A549 (cell line): ENCODE measurements at regions not wholly inside any gene's neighbourhood (a gene's known extent, or its start where the extent isn't known, plus 50 kb on each side); places are given as distances from the start of the nearest gene placed in this dataset.

ENCODE experiments used
- ATAC-seq, 2 experiments: fragments of 200-7000 bp in 1 of 2; fragments of >200 bp in 1 of 2; cut with Nextera tagmentation in 1 of 2; cut with Tn5 transposase in 1 of 2; 3 replicates each; pipeline versions ENCODE4 v1.8.0 to v1.9.1; 2018 to 2020; ENCODE audit warnings: mild to moderate bottlenecking in 1 of 2, moderate library complexity in 1 of 2
- CTCF ChIA-PET: fragments of 300-600 bp; sonication (Branson Sonifier 250); formaldehyde crosslinking; extraction: SDS; loops from one replicate; lab custom pipeline; 2021; ENCODE audit warnings: antibody characterized with exemption, inconsistent platforms; lab: Yijun Ruan, JAX
- POLR2A ChIA-PET: fragments of 350-600 bp; formaldehyde crosslinking; extraction: SDS; loops from one replicate; lab custom pipeline; 2021; ENCODE audit warnings: antibody characterized with exemption, inconsistent platforms; lab: Yijun Ruan, JAX
- DNase-seq, 2 experiments: peaks; one replicate each; pipeline versions ENCODE4 v3.0.0 to v3.0.0-alpha.2; 2011 to 2016; ENCODE audit warnings: low read depth in 1 of 2, low spot score in 1 of 2
- FAIRE-seq: peaks from 2 replicates; lab custom pipeline; 2011; peaks lifted over from hg19 to GRCh38; lab: Jason Lieb, UNC
- H3K27ac ChIP-seq, 2 experiments: fragments of >200 bp; sonication (Bioruptor Twin); formaldehyde crosslinking; 3 replicates each; pipeline ENCODE4 v1.5.1; 2016 to 2017
- H3K4me1 ChIP-seq: fragments of >200 bp; sonication (Bioruptor Twin); formaldehyde crosslinking; 3 replicates; pipeline ENCODE4 v1.6.1; 2016
- H3K4me2 ChIP-seq: fragments of >200 bp; sonication (Bioruptor Twin); formaldehyde crosslinking; 3 replicates; pipeline ENCODE4 v1.6.1; 2016
- H3K4me3 ChIP-seq: fragments of >200 bp; sonication (Bioruptor Twin); formaldehyde crosslinking; 3 replicates; pipeline ENCODE4 v1.5.1; 2016
- H3K9me3 ChIP-seq: fragments of >200 bp; sonication (Bioruptor Twin); formaldehyde crosslinking; 3 replicates; pipeline ENCODE4 v1.6.1; 2016
- CEBPB ChIP-seq, 2 experiments: fragments of >200 bp in 1 of 2; sonication (Bioruptor Twin) in 1 of 2; formaldehyde crosslinking in 1 of 2; IDR thresholded peaks; 2 replicates each; pipeline ENCODE4 v1.6.1; 2012 to 2016
- CHD4 ChIP-seq: fragments of 200-600 bp; sonication (generic); IDR thresholded peaks from 2 replicates; pipeline ENCODE4 v1.6.1; 2016; ENCODE audit warnings: antibody characterized with exemption, mild to moderate bottlenecking, borderline replicate concordance
- EHF ChIP-seq: fragments of 250-450 bp; sonication (Bioruptor Pico); IDR thresholded peaks from 2 replicates; pipeline ENCODE4 v1.5.0; 2020; ENCODE audit warnings: mild to moderate bottlenecking
- EHMT2 ChIP-seq: fragments of 200-600 bp; sonication (generic); IDR thresholded peaks from 2 replicates; pipeline ENCODE4 v1.6.1; 2016; ENCODE audit warnings: antibody characterized with exemption, low read depth, mild to moderate bottlenecking, moderate library complexity
- EP300 ChIP-seq, 2 experiments: fragments of >200 bp; sonication (Bioruptor Twin); formaldehyde crosslinking; IDR thresholded peaks; 2 replicates in 1 of 2; 3 replicates in 1 of 2; pipeline ENCODE4 v1.6.1; 2016 to 2017
- FOSB ChIP-seq: fragments of 250-450 bp; sonication (Bioruptor Pico); IDR thresholded peaks from 2 replicates; pipeline ENCODE4 v1.5.0; 2020; ENCODE audit warnings: mild to moderate bottlenecking, moderate library complexity
- FOSL2 ChIP-seq, 2 experiments: fragments of 450-650 bp in 1 of 2; fragments of >200 bp in 1 of 2; sonication (Bioruptor Twin) in 1 of 2; formaldehyde crosslinking; IDR thresholded peaks; 2 replicates each; pipeline versions ENCODE4 v1.5.0 to v1.6.1; 2016 to 2020; ENCODE audit warnings: mild to moderate bottlenecking in 1 of 2, moderate library complexity in 1 of 2
- HOXB13 ChIP-seq: fragments of 250-450 bp; sonication (Bioruptor Pico); IDR thresholded peaks from 2 replicates; pipeline ENCODE4 v1.5.0; 2020; ENCODE audit warnings: low read depth, mild to moderate bottlenecking, moderate library complexity
- HOXB5 ChIP-seq: fragments of 250-450 bp; sonication (Bioruptor Pico); IDR thresholded peaks from 2 replicates; pipeline ENCODE4 v1.5.0; 2020; ENCODE audit warnings: mild to moderate bottlenecking, moderate library complexity
- JUNB ChIP-seq: fragments of >200 bp; sonication (Bioruptor Twin); formaldehyde crosslinking; IDR thresholded peaks from 2 replicates; pipeline ENCODE4 v1.6.1; 2016
- KDM1A ChIP-seq: fragments of 200-600 bp; sonication (generic); IDR thresholded peaks from 2 replicates; pipeline ENCODE4 v1.6.1; 2016; ENCODE audit warnings: low read depth, mild to moderate bottlenecking
- KDM5A ChIP-seq: fragments of 200-600 bp; sonication (generic); IDR thresholded peaks from 2 replicates; pipeline ENCODE4 v1.6.1; 2016; ENCODE audit warnings: antibody characterized with exemption, mild to moderate bottlenecking
- MAFK ChIP-seq: fragments of 450-650 bp; IDR thresholded peaks from 2 replicates; pipeline ENCODE4 v1.6.1; 2014; ENCODE audit not compliant: partially characterized antibody
- NFE2L2 ChIP-seq: fragments of 150-350 bp; conservative IDR thresholded peaks from 2 replicates; pipeline ENCODE4 v1.6.1; 2014; ENCODE audit warnings: low read length
- PHF8 ChIP-seq: fragments of 200-600 bp; sonication (generic); IDR thresholded peaks from 2 replicates; pipeline ENCODE4 v1.6.1; 2016; ENCODE audit warnings: low read depth, mild to moderate bottlenecking, antibody characterized with exemption, moderate library complexity, borderline replicate concordance
- POLR2A ChIP-seq: IDR thresholded peaks from 2 replicates; pipeline ENCODE4 v1.6.1; 2012; ENCODE audit warnings: mild to moderate bottlenecking, low read length
- POLR2AphosphoS2 ChIP-seq: conservative IDR thresholded peaks from 2 replicates; pipeline ENCODE4 v1.6.1; 2012; ENCODE audit warnings: low read length, improper control_type of control experiment, inconsistent platforms
- RAD21 ChIP-seq, 2 experiments: fragments of >200 bp in 1 of 2; sonication (Bioruptor Twin) in 1 of 2; formaldehyde crosslinking in 1 of 2; IDR thresholded peaks in 1 of 2; conservative IDR thresholded peaks in 1 of 2; 2 replicates in 1 of 2; 3 replicates in 1 of 2; pipeline ENCODE4 v1.6.1; 2012 to 2018; ENCODE audit warnings: inconsistent platforms in 1 of 2
- RCOR1 ChIP-seq: fragments of 150-350 bp; IDR thresholded peaks from 2 replicates; pipeline ENCODE4 v1.6.1; 2014; ENCODE audit warnings: antibody characterized with exemption, low read length, low read depth
- RNF2 ChIP-seq: fragments of 200-600 bp; sonication (generic); IDR thresholded peaks from 2 replicates; pipeline ENCODE4 v1.6.1; 2016; ENCODE audit warnings: low read depth, mild to moderate bottlenecking, antibody characterized with exemption, moderate library complexity, borderline replicate concordance
- SREBF2 ChIP-seq: fragments of 450-650 bp; IDR thresholded peaks from 2 replicates; pipeline ENCODE4 v1.6.1; 2014; ENCODE audit warnings: mild to moderate bottlenecking, moderate library complexity
- TFCP2L1 ChIP-seq: fragments of 250-450 bp; sonication (Bioruptor Pico); IDR thresholded peaks from 2 replicates; pipeline ENCODE4 v1.5.0; 2021; ENCODE audit warnings: mild to moderate bottlenecking
- ZNF302 ChIP-seq: fragments of 250-450 bp; sonication (Bioruptor Pico); IDR thresholded peaks from 2 replicates; pipeline ENCODE4 v1.9.0; 2021; ENCODE audit warnings: inconsistent platforms, mild to moderate bottlenecking, moderate library complexity
- WGBS: methylation state at CpG from one replicate; pipeline ENCODE4 v1.1.6; 2017; ENCODE audit errors: missing lambda C conversion rate; 5-methylcytosine and 5-hydroxymethylcytosine counted together
- TF ChIP-seq, protein P1 (sequence below): fragments of 250-450 bp; sonication (Bioruptor Pico); IDR thresholded peaks from 2 replicates; pipeline ENCODE4 v1.5.0; 2020; ENCODE audit warnings: low read depth, mild to moderate bottlenecking, moderate library complexity
- TF ChIP-seq, protein P2 (sequence below): fragments of 250-450 bp; sonication (Bioruptor Pico); IDR thresholded peaks from 2 replicates; pipeline ENCODE4 v1.5.0; 2021; ENCODE audit warnings: mild to moderate bottlenecking, moderate library complexity, borderline replicate concordance
- TF ChIP-seq, protein P3 (sequence below): IDR thresholded peaks from 2 replicates; pipeline ENCODE4 v1.6.1; 2012; ENCODE audit warnings: low read depth, borderline replicate concordance
- TF ChIP-seq, protein P4 (sequence below): fragments of 150-350 bp; IDR thresholded peaks from 2 replicates; pipeline ENCODE4 v1.6.1; 2014; ENCODE audit warnings: low read depth, mild to moderate bottlenecking, low read length
- TF ChIP-seq, protein P5 (sequence below): IDR thresholded peaks from 2 replicates; pipeline ENCODE4 v1.6.1; 2012
- TF ChIP-seq, protein P6 (sequence below): fragments of 450-650 bp; IDR thresholded peaks from 2 replicates; pipeline ENCODE4 v1.6.1; 2014; ENCODE audit warnings: antibody characterized with exemption

DNA sequence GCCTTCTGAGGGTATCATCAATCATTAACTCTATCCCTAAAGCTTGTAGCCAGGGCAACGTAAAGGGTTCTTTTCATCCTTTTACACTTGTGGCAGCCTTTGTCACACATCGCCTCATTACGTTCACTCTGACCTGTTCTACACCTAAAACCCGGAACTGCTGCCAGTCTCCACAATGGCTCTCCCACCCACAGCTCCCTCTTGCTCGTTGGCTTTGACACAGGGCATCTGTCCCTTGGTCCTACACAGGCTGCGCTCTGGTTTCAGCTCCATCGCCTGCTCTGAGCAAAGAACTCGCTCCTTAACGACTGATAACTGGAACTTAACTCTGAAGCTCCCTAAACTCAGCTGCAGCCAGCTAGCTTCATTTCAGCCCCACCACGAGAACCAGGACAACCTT is 112.8 kb upstream of the CTNND2 start:
- H3K27ac ChIP-seq: no peak overlapping the region
- TF ChIP-seq RAD21 (conservative IDR thresholded peaks at IDR 0.05 in 1 of 2, IDR thresholded peaks at IDR 0.05 in 1 of 2) (no peak), TFCP2L1 (CRISPR knock-in tag) (no peak), RNF2 (no peak), POLR2A (no peak), EP300 (IDR thresholded peaks at IDR 0.05) (no peak), KDM5A (no peak), POLR2AphosphoS2 (no peak), JUNB (no peak), RCOR1 (no peak), CEBPB (IDR thresholded peaks at IDR 0.05) (no peak), MAFK (no peak), SREBF2 (no peak), HOXB13 (CRISPR knock-in tag) (no peak), EHF (no peak), NFE2L2 (no peak)
- TF ChIP-seq, protein P1, sequence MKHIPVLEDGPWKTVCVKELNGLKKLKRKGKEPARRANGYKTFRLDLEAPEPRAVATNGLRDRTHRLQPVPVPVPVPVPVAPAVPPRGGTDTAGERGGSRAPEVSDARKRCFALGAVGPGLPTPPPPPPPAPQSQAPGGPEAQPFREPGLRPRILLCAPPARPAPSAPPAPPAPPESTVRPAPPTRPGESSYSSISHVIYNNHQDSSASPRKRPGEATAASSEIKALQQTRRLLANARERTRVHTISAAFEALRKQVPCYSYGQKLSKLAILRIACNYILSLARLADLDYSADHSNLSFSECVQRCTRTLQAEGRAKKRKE: no peak
- TF ChIP-seq, protein P2, sequence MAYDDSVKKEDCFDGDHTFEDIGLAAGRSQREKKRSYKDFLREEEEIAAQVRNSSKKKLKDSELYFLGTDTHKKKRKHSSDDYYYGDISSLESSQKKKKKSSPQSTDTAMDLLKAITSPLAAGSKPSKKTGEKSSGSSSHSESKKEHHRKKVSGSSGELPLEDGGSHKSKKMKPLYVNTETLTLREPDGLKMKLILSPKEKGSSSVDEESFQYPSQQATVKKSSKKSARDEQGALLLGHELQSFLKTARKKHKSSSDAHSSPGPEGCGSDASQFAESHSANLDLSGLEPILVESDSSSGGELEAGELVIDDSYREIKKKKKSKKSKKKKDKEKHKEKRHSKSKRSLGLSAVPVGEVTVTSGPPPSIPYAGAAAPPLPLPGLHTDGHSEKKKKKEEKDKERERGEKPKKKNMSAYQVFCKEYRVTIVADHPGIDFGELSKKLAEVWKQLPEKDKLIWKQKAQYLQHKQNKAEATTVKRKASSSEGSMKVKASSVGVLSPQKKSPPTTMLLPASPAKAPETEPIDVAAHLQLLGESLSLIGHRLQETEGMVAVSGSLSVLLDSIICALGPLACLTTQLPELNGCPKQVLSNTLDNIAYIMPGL (CRISPR knock-in tag): no peak
- ATAC-seq (no peak), FAIRE-seq (no peak), DNase-seq (no peak)
- no peaks in the 10 kb centered on the region; the same call in 2 of the 3 replicates for H3K9me3 ChIP-seq
- no peak overlapping the region for H3K4me3 ChIP-seq
- ChIA-PET CTCF (no interaction called here), POLR2A (no interaction called here)
- no peak overlapping the region for H3K4me2 ChIP-seq
- H3K4me1 ChIP-seq: no peaks in the 10 kb centered on the region
- 29% methylated on average over 10 of the region's 10 CpGs for WGBS

DNA sequence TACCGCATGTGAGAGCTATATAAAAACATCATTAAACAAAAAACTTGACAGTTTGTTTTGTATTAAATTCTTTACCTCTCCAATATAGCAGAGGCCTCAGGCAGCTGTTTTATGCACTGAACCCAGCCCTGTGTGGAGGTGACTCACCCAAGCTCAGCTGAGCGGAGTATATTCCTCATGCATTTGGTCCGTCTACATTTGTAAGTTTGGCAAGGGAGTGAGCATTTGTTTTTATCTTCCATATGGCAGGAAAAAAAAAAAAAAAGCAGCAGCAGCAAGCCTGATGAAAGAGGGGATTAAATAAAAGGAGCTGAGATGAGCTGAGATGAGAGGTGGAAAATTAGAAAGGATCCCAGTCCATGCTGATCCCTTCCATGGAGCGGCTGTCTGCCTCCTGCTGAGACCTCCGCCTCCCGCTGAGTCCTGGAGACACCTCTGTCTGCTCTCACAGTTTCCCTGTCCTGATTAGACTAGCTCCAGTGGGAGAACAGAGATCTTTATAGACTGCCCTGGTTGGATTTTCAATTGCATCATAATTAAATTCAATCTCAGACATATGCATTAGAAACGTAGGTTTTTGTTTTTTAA is 112.0 kb upstream of the CTNND2 start:
- no peak overlapping the region for H3K4me3 ChIP-seq
- no peak overlapping the region for H3K4me2 ChIP-seq
- H3K4me1 ChIP-seq: no peaks in the 10 kb centered on the region
- no peak overlapping the region for H3K27ac ChIP-seq
- H3K9me3 ChIP-seq: no peaks in the 10 kb centered on the region; the same call in 2 of the 3 replicates
- no peak for TF ChIP-seq CHD4
- POLR2A ChIA-PET: no interaction called here
- DNase-seq (no peak), ATAC-seq (no peak), FAIRE-seq (no peak)
- whole genome bisulfite sequencing: 53% methylated on average over 7 of the region's 7 CpGs
- CTCF ChIA-PET: interaction anchor here (0.7 kb wide), 1 partner anchor 726 kb away, joined by 4 read pairs; no protein-coding TSS in a partner anchor

DNA sequence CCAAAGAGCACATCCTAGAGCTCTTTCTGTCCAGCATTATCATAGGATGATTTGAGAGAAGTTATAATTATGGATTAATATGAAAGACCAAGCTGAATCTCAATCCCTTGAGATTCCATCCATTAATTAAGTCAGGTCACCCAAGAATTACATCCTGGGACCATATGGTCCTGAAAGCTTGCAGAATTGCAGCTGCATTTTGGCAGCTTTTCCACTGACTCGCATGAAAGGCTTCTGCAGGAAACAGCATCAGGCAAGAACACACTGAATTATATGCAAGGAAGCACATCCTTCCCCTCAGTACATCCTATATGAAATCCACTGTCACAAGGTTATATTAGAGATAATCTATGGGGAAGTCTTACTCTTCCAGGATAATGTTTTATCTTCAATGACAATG is 109.1 kb upstream of the CTNND2 start:
- Histone ChIP-seq H3K4me3 (no peak overlapping the region), H3K9me3 (no peaks in the 10 kb centered on the region; the same call in 2 of the 3 replicates), H3K4me2 (no peak overlapping the region), H3K4me1 (no peaks in the 10 kb centered on the region), H3K27ac (no peak overlapping the region)
- ChIA-PET CTCF (no interaction called here), POLR2A (no interaction called here)
- WGBS: 8% methylated on average over 1 of the region's 1 CpG
- DNase-seq (no peak), ATAC-seq (no peak), FAIRE-seq (no peak)
- TF ChIP-seq ZNF302 (CRISPR knock-in tag) (no peak), KDM1A (no peak), TFCP2L1 (CRISPR knock-in tag) (no peak), RAD21 (conservative IDR thresholded peaks at IDR 0.05 in 1 of 2, IDR thresholded peaks at IDR 0.05 in 1 of 2) (no peak), FOSB (CRISPR knock-in tag) (no peak), FOSL2 (IDR thresholded peaks at IDR 0.05) (no peak), FOSL2 (CRISPR knock-in tag; IDR thresholded peaks at IDR 0.05) (no peak), PHF8 (no peak), EHF (no peak), EHMT2 (no peak), HOXB5 (CRISPR knock-in tag) (no peak)
- TF ChIP-seq, protein P3, sequence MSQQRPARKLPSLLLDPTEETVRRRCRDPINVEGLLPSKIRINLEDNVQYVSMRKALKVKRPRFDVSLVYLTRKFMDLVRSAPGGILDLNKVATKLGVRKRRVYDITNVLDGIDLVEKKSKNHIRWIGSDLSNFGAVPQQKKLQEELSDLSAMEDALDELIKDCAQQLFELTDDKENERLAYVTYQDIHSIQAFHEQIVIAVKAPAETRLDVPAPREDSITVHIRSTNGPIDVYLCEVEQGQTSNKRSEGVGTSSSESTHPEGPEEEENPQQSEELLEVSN: no peak
- TF ChIP-seq, protein P4, sequence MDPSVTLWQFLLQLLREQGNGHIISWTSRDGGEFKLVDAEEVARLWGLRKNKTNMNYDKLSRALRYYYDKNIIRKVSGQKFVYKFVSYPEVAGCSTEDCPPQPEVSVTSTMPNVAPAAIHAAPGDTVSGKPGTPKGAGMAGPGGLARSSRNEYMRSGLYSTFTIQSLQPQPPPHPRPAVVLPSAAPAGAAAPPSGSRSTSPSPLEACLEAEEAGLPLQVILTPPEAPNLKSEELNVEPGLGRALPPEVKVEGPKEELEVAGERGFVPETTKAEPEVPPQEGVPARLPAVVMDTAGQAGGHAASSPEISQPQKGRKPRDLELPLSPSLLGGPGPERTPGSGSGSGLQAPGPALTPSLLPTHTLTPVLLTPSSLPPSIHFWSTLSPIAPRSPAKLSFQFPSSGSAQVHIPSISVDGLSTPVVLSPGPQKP: no peak
- TF ChIP-seq, protein P5, sequence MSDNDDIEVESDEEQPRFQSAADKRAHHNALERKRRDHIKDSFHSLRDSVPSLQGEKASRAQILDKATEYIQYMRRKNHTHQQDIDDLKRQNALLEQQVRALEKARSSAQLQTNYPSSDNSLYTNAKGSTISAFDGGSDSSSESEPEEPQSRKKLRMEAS: no peak
- TF ChIP-seq, protein P6, sequence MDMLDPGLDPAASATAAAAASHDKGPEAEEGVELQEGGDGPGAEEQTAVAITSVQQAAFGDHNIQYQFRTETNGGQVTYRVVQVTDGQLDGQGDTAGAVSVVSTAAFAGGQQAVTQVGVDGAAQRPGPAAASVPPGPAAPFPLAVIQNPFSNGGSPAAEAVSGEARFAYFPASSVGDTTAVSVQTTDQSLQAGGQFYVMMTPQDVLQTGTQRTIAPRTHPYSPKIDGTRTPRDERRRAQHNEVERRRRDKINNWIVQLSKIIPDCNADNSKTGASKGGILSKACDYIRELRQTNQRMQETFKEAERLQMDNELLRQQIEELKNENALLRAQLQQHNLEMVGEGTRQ: no peak
